HG03039 (cell line): ENCODE measurements at regions not wholly inside any gene's neighbourhood (a gene's known extent, or its start where the extent isn't known, plus 50 kb on each side); places are given as distances from the start of the nearest gene placed in this dataset.

ENCODE experiments used
- ATAC-seq: cut with Tn5 transposase; IDR thresholded peaks from one replicate; pipeline ENCODE4 v1.9.1; 2021; ENCODE audit warnings: mild to moderate bottlenecking, moderate library complexity; ENCODE audit not compliant: unreplicated experiment

DNA sequence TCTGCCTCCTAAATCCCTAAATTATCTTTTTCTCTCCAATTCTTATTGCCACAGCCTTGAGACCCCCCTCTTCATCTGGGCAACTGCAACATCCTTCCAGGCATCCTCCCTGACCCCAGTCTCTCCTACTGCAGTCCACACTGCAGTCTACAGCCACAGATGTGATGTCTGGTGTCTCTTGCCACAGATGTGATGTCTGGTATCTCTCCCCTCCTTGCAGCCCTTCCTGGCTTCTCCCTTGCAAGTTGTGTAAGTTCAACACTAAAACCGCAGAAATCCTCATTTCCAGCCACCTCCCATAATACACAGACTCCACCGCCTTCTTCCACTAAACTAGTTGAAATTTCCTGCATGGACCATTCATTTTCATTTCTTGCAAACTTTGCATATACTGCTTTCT, 113.1 kb upstream of the DDX18 start:
- ATAC-seq = no peak

GRCh38 chr2:117702098-117702497, 112.4 kb upstream of the DDX18 start:
- no peak for ATAC-seq

DNA sequence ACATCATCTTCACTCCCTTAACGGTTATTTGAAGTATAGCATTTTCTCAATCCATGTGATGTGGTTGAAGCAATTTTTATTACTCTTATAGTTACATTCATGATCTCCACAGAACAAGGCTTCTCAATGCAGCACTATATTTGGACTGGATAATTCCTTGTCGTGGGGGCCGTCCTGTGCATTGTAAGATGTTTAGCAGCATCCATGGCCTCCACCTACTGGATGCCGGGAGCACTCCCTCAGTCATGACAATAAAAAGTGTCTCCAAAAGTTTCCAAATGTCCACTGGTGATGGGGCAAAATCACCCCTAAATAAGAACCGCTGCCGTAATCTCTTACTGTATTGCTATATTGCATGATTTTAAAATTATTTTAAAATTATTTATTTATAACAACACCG, 110.6 kb upstream of the DDX18 start:
- no peak for ATAC-seq

GRCh38 chr2:117704818-117705217, 109.7 kb upstream of the DDX18 start:
- ATAC-seq = no peak

GRCh38 chr2:117707874-117708273, 106.6 kb upstream of the DDX18 start:
- no peak for ATAC-seq

- ATAC-seq = no peak
Measured at GRCh38 chr2:117712684-117713083, 101.8 kb upstream of the DDX18 start.

DNA sequence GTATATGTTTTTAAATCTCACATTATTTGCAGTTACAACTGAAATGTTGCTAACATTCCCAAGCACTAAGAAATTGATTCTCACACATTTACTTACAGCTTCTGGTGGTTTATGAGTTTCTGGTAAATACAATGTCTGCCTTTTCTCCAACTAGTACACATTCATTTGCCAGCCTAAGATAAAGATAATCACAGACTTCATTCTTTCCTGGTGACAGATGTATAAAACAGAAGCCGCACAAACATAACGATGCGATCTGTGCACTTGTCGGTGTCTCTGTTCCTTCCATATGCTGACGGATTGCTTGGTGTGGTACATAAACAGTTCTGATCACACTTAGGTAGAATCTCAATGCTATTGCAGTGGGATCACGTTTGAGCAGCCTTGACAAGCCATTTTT, 100.4 kb upstream of the DDX18 start:
- ATAC-seq = no peak

- no peak for ATAC-seq
Measured at GRCh38 chr2:117714745-117715417, 99.6 kb upstream of the DDX18 start.

DNA sequence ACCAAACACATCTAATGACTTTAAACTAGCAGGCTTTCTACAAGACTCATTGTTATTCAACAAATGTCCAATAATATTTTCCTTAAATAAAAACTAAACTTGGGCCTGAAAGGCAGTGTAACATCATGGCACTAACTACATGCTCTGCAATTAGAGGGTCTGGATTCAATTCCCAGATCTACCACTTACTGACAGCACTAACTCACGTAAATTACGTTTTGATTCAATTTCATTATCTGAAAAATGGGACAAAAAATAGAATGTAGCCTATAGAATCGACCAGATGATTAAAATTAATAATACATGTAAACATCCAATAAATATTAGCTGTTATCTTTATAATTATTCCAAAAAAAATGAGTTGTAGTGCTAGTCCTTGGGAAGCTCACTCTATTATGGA, 98.0 kb upstream of the DDX18 start:
- no peak for ATAC-seq

DNA sequence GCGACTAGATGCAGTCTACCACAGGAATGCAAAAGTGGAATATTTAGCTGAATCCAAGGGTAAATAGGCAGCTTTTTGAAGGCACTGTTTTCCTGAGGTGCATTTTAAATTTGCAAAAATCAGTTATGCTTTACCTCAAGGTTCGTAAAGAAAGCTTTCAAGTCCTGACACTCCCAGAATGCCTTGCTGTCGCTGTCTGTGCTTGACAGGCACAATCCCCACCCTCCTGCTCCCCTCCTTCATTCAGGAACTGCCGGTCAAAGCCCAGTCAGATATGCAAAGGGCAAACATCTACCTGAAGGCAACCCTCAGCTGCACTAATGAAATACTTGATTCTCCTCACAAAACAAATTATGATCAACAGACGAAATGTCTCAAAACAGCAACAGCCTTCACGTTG, 97.4 kb upstream of the DDX18 start:
- ATAC-seq = no peak

DNA sequence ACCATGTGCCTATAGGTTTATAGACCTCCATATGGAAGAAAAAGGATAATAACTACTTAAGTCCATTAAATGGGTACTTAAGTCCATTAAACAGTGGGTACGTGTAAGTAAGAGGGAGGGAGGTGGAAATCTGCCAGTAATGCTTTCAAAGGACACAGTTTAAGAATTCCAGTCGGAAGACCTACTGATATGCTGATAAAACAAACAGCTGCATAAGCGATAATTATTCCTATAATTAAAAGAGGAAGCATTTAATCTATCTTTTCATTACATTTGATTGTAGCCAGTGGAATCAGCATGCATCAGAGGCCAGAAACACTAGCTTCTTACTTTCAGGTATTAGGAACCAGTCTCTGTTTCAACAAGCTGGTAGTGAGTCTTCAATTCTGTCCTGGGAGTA, 96.4 kb upstream of the DDX18 start:
- no peak for ATAC-seq

DNA sequence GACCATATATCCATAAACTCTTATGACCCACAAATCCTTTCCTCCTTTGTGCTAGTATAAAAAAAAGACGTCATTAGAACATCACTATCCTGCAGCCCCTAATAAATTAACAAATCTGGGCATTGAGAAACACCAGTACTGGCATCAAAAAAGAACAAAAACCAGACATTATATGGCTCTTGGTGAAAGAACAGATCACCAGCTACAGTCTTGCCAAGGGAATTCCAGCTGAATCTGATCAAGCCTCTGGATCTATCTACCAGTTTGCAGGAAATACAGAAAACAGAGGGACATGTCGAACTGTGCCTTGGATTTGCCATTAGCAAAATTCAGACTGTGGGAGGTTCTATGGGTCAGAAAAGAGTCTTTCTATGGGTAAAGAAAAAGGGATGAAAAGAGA, 93.7 kb upstream of the DDX18 start:
- ATAC-seq = no peak

- ATAC-seq = no peak
Measured at GRCh38 chr2:117723483-117723882, 91.0 kb upstream of the DDX18 start.

- no peak for ATAC-seq
Measured at GRCh38 chr2:117723888-117724434, 90.5 kb upstream of the DDX18 start.

GRCh38 chr2:117726747-117727146, 87.7 kb upstream of the DDX18 start:
- no peak for ATAC-seq

DNA sequence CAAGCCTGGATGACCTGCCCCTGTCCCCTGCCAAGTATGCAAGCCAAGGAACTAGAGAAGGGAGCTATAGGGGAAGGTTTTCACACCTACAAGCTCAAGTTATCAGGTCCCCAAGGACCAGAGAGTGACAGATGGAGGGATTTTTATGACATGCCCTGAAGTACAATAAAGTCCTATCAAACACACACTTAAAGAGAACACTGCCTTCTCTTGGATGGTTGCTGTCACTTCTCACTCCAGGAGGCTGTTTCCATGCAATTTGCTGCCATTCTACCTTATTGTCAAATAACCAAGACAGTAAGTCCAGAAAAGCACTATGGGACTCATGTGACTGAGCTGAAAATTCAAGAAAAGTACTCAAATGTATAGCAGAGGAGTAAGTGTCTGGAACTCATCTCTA, 76.6 kb upstream of the DDX18 start:
- ATAC-seq = no peak

- ATAC-seq = no peak
Measured at GRCh38 chr2:117738991-117739839, 75.3 kb upstream of the DDX18 start.

GRCh38 chr2:117745537-117745936, 69.0 kb upstream of the DDX18 start:
- no peak for ATAC-seq

DNA sequence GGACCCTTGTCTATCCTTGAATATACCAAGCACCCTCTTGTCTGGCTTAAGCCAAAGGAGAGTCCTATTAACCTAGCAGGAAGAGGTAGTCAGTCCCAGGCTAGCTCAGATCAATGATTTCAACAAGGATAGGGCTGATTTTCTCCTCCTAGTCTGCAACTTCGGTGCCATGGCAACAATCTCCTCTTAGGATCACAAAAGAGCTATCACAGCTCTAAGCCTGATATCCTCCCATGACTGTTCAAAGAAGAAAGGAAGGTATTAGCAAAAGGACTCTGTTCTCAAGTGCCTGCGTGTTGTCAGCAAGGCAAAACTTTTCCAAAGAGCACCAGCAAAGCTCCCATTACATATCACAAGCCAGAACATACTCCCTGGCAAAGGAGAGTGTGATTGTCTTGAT, 58.7 kb upstream of the DDX18 start:
- no peak for ATAC-seq

DNA sequence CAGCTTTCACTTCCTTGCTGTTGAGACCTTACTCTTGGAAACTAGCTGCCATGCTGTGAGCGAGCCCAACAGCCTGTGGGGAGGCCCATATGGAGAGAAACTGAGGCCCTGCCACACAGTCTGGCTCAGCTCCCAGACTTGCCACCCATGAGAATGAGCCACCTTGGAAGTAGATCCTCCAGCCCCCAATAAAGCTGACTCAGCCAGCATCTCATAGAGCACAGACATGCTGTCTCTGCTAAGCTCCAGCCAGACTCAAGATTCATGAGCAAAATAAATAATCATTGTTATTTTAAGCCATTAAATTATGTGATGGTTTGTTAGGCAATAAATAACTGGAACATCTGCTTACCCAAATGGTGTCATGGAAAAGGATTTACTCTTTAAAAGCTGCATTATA, 53.6 kb upstream of the DDX18 start:
- ATAC-seq = no peak

DNA sequence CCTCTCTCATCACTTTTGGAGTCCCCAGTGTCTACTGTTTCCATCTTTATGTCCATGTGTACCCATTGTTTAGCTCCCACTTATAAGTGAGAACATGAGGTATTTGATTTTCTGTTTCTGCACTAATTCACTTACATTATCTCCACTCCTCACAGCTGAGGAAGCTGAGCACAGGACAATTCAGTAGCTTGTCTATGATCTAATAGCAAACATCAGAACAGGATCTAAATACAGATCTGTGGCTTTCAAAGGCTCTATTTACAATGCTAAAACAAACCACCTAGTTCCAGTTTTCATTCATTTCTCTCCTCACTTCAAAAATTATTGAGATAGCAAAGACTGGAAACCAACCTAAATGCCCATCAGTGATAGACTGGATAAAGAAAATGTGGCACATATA, 52.0 kb upstream of the DDX18 start:
- ATAC-seq = no peak

DNA sequence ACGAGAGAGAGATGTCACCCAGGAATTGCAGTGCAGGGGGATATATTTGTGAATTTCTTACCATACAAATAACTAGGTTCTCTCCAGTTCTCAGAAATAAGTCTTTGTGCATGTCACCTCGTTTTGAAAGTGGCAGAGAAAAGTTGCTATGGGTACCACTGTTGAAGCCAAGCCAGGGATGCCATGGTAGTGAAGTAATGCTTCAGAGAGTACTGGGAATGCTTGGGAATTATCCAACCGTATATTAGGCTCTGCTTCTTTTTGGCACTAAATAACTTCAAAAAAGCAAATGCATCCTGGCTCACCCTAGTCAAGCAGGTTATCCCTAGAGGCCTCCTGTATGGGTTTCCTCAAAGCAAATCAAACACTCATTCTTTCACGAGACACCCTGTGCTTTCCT, 50.7 kb upstream of the DDX18 start:
- no peak for ATAC-seq
